GM19467 (cell line): ENCODE measurements at regions not wholly inside any gene's neighbourhood (a gene's known extent, or its start where the extent isn't known, plus 50 kb on each side); places are given as distances from the start of the nearest gene placed in this dataset.
"Not testable (repeated sequence)": the region's sequence is repeated elsewhere in the genome, so short reads cannot be mapped to it uniquely, and the experiment has no call there.

Experiments used
- ATAC-seq: cut with Tn5 transposase; IDR thresholded peaks from one replicate; pipeline ENCODE4 v1.9.1; 2021; ENCODE audit warnings: mild to moderate bottlenecking, moderate library complexity; ENCODE audit not compliant: unreplicated experiment

DNA sequence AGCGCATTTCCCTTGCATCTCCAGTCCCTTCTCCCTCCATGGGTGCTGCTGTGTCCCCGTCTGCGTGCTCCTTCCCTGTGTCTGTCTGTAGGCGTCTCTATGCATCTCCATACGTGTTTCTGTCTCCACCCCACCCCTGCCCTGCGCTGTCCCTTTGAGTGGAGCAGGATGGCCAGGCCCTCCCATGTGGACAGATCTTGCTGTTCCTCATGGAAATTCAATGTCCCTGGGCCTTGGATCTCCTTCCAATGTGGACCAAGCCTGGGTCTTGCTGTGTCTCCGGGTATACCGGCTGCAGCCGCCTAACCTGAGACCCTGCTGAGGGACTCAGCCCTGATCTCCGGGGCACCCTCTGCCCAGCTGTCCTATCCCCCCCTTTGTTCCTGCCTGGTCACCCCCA lies 172.7 kb downstream of the BMP7 start:
- no peak for ATAC-seq

DNA sequence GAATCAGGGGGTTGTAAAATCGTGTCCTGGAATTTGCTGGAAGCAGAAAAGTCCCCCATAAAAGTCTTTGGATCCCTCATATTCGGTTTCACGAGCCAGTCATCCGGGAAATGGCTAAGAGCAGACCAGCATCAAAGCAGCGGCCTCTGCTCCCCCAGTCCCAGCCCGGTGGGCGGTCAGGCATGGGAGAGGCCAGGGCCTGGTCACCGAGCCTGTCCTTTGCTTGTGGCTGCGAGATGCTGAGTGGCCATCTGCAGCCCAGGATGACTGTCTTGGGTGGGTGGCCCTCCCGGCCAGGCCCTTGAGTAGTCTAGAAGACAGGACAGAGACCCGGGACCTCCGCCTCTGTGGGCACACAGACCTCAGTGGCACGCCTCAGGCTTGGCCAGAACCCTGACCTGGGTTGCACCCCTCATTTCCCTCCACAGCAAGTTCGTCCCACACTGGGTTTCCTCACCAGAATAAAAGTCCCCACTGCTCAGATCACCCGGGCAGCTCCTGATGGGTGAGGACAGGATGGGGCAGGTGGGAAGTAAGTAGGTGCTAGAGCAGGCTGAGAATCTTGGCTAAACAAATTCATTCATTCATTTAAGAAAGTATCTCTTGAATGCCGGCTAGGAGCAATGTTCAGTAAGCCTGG lies 172.1 kb downstream of the BMP7 start:
- no peak for ATAC-seq

DNA sequence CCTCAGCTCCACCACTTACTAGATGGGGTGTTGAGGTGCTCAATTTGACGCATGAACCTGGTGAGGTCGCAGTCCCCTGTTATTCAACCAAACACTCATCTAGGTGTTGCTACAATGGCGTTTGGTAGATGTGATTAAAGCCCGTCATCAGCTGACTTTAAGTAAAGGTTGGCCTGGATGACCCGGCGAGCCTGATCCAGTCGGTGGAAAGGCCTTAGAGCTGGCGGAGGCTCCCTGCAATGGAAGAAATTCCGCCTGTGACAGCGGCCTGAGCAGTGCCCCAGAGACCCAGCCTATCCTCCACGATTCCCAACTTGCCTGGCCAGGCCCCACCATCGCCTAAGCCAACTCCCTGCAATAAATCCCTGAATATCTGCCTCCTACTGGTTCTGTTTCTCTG lies 171.4 kb downstream of the BMP7 start:
- ATAC-seq, result no peak

- ATAC-seq, result no peak
These were observed 171.0 kb downstream of the BMP7 start for GRCh38 chr20:57095426-57095825.

- no peak for ATAC-seq
These were observed 169.1 kb downstream of the BMP7 start for GRCh38 chr20:57097245-57097915.

DNA sequence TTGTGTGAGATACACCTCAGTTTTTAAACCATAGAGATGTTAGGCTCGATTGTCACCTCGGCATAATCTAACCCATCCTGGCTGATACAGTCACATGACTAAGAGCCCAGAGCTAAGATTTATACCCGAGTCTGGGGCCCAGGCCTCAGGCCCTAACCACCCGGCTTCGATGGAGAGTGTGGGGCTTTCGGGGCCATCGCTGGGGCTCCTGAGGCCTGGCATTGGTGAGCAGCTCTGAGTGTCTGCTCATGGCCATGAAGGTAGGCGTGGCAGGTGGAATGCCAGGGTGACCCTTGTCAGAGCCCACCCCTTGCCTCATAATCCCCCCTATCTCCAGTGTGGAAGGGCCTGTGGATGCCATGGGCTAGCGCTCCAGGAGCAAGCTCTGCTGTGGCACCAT lies 164.3 kb downstream of the BMP7 start:
- no peak for ATAC-seq

DNA sequence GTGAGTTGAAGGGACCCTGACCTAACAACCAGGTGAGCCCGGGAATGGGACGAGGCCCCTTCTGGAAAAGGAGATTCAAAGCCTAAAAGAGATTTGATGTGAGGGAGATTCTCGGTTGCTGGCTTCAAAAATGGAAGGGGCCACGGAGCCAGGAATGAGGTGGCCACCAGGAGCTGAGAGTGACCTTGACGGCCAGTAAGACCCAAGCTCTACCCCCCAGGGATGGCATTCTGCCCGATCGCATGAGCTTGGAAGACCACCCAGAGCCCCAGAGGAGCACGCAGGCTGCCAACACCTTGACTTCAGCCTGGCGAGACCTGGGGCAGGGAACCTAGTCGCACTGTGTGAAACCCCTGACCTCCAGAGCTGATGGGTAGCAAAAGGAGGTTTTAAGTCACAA lies 163.9 kb downstream of the BMP7 start:
- ATAC-seq, result no peak

GRCh38 chr20:57103146-57103800 lies 163.2 kb downstream of the BMP7 start:
- ATAC-seq, result no peak

DNA sequence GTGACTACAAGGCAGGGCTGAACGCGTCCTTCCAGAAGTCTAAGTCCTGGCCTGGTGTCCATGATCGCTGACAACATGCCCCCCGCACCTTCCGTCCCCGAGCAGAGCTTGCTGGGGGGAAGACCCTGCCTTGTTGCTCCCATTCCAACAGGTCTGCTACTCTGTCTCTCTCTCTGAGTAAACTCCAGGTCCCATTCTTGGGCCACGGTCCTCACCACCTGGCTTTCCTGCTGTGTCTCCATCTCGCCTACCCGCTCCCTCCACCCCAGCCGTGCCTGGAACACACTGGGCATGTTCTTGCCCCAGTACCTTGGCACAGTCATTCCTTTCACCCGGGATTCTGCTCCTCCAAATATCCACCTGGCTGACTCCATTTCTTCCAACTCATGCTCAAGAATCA lies 162.3 kb downstream of the BMP7 start:
- ATAC-seq, result no peak

DNA sequence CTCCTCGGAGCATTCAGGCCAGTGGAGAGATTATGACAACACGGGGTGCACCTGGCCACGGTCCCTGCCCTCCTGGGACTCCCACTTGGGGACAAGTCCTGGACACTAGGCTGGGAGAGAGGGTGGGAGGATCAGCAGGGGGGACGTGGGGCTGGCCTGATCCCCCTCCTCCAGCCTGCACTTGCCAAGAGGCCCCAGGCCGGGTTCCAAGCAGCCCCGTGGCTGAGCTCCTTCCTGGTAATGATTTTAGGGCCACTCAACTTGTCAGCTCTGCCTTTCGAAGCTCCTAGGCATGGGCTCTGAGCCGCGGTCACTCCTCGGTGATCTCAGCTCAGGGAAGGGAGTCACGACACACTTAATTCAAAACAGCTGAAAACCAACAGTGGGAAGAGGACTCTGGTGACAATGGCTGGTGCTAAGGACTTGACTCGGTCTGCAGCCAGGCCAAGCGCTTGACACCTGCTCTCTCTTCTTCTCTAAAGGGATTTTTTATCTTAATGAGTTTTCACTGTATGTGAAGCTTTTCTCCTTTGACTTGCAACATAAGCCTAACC lies 161.7 kb downstream of the BMP7 start:
- no peak for ATAC-seq

DNA sequence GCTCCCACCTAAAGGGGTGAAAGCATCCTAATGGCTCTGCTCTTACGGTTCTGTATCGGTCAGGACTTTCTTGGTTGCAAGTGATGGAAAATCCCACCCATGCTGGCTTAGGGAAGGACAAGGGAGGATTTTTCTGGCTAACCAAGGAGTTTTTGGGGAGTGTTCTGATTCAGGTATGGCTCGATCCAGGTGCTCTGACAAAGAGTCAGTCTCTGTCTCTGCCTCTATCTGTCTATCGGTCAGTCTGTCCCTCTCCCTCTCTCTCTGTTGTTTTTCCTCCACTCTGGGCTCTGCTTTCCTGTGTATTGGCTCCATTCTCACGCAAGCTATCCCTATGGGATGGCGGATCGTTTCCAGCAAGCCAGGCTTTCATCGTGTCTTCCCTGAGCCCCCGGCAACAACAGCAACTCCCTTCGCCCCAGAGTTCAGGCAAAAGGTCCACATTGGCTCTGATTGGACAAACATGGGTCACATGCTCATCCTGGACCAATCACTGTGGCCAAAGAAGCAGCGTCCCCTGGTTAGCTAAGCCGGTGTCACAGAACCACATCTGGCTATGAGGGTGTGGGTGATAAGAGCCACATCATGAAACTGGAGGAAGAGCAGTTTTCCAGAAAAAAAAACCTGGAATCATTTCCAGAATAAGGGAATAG lies 160.3 kb downstream of the BMP7 start:
- ATAC-seq, result no peak

- no peak for ATAC-seq
These were observed 159.7 kb downstream of the BMP7 start for GRCh38 chr20:57106692-57107091.

GRCh38 chr20:57107208-57107607 lies 159.2 kb downstream of the BMP7 start:
- no peak for ATAC-seq

- ATAC-seq, result no peak
These were observed 158.2 kb downstream of the BMP7 start for GRCh38 chr20:57108218-57108617.

- no peak for ATAC-seq
These were observed 157.5 kb downstream of the BMP7 start for GRCh38 chr20:57108742-57109570.

DNA sequence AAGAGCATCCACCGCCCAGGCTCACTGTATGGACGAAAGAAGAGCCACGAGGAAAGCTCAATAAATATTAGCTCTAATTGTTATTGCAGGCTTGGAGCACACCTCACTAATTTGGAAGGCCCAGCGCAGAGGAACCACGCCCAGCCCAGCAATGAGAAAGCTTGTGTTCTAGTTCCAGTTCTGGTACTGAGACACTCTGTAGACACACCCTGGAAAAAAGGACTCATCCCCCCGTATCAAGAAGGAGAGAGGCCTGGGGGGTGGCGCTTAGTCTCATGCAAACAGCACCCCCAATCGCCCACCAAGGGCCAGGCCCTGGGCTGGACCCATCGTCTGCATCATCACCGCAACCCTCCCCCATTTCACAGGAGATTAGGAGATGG lies 156.9 kb downstream of the BMP7 start:
- no peak for ATAC-seq

GRCh38 chr20:57110121-57111027 lies 156.1 kb downstream of the BMP7 start:
- not testable (repeated sequence) for ATAC-seq

DNA sequence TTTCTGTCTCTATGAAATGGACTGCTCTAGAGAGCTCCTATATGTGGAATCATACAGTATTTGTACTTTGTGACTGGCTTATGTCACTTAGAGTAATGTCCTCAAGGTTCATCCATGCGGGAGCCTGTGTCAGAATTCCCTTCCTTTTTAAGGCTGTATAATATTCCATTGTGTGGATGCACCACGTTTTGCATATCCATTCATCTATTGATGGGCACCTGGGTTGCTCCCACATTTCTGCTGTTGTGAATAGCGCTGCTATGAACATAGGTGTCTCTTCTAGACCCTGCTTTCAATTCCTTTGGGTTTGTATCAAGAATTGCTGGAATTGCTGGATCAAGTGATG lies 155.4 kb downstream of the BMP7 start:
- ATAC-seq, result no peak

DNA sequence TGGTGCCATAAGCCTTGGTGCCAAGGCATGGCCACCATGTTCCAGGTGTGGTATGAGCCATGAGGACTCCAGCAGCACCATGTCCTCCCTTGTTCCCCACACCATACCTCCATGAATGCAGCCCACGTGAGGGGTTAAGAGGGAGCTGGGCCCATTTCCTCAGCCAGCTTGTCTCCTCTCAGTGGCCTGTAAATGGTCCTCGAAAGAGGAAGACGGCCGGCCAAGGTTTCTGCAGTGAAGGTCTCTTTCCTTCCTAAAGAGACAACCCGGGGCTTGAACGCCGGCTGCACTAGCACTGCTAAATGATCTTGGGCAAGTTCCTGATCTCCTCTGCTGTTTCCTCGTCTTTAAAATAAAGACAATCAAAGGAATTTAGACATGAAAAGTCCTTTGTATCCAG lies 154.0 kb downstream of the BMP7 start:
- no peak for ATAC-seq
